HK-2 (cell line): ENCODE measurements at regions not wholly inside any gene's neighbourhood (a gene's known extent, or its start where the extent isn't known, plus 50 kb on each side); places are given as distances from the start of the nearest gene placed in this dataset.
A peak's percentile ranks its signal among the peaks of the same experiment; 100 is the strongest.
"Not testable (repeated sequence)": the region's sequence is repeated elsewhere in the genome, so short reads cannot be mapped to it uniquely, and the experiment has no call there.

Experiments
- DNase-seq: peaks from one replicate; pipeline ENCODE4 v3.0.0-alpha.2; 2018; ENCODE audit not compliant: unreplicated experiment

DNA sequence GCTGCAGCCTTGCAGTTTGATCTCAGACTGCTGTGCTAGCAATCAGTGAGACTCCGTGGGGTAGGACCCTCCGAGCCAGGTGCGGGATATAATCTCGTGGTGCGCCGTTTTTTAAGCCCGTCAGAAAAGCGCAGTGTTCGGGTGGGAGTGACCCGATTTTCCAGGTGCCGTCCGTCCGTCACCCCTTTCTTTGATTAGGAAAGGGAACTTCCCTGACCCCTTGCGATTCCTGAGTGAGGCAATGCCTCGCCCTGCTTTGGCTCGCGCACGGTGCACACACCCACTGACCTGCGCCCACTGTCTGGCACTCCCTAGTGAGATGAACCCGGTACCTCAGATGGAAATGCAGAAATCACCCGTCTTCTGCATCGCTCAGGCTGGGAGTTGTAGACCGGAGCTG, 203.2 kb downstream of the SNCAIP start:
- DNase-seq: not testable (repeated sequence)

DNA sequence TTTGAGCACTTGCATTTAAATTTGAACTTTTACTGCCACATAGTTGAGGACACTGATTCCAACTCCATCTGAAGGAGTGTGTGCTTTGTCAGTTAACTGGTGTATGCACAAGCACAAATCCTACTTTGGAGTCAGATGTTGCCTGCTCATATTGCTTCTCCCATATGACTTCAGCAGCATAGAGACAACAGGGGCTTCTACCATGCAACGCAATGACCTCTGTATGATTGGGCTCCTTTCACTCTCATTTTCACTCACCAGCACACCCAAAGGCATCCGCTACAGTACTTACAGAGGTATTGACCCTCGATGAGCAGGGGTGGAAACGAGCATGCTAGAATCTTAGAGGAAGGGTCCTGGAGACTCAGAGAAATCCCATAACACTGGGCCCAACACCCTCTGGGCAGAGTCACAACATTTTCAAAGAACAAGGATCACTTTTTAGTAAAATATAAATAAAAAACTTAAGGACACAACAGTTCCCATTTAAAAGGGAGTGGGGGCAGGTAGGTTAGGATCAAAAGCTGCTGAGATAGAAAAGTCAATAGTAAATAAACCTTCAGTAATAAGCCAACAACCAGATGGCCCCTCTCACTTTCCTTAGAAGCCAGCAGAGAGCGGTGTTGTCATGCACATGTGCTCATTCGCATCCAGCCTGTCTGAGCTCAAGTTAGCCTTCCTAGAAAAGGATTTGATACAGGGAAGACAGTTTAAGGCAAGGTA, 203.8 kb downstream of the SNCAIP start:
- peak; percentile 18 for DNase-seq

DNA sequence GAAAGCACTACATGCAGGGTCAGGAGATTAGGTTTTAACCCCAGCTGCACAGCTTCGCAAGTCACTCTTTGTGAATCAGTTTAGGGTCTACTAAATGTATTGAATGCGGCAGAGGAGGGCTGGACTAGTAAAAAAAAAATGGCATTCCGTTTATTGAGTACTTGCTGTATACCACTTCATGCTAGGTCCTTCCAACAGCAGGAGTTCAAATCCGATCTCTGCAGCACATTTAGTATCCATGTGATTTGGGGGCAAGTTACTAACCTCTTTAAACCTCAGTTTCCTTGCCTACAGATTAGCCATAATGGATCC, 204.4 kb downstream of the SNCAIP start:
- no peak for DNase-seq

DNA sequence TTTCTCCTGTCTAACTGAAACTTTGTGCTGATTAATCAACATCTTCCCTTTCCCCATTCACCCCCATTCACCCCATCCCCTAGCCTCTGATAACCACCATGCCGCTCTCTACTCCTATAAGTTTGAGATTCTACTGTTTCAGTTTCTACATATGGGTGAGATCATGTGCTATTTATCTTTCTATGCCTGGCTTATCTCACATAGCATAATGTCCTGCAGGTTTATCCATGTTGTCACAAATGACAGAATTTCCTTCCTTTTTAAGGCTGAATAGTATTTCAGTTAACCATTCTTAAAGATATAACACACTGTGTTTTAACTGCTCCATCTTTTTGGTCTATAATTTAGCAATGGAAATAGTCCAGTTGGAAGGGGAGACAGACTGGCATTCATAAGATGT, 205.1 kb downstream of the SNCAIP start:
- DNase-seq: no peak

DNA sequence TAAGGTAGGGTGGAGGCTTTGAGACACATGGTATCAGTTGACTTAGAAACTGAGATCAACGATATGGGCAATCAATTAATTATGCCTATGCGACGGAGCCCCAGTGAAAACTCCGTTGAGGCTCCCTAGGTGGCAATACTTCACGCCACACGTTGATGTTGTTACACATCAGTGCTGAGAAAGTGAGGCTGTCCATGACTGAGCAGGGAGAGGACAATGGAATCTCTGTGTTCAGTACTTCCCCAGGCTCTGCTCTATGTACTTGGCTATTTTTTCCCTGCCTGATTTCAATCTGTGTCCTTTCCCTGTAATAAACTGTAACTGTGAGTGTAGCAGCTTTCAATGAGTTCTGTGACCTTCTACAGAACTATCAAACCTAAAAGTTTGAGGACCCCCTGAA, 211.7 kb downstream of the SNCAIP start:
- DNase-seq: no peak

DNA sequence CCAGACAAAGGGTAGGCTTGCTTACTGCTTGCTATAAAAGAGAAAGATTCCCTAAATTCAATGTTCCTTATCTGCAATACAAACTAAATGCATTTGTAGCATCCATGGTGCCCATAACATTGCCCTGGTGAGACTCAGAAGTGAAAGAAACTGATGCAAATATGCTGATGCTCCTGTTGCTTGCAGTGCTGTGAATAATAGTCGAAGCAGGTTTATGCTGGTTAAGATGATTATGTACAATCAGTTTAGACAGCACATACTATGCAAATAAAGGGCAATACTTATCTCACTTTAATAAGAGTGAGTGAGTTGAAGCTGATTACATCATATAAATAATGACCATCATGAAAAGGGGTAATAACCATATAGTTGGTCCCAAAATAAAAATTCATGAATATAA, 215.5 kb downstream of the SNCAIP start:
- DNase-seq: no peak

DNA sequence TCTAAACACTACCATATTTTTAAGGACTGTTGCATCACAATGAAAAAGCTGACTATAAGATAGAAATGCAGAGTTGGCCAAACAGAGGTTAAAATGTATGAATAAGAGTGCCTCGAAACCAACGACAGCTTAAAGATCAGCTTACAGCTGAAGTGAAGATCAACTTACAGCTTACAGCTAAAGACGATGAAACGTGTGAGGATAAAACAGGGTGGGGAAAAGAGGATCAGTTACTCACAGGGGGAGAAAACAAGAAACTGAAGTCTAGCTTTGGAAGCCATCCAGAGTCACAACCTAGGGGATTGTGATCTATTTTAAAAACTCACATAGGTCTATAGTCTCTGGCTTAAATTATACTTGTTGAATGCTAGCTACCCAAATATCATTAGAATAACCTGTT, 220.0 kb downstream of the SNCAIP start:
- no peak for DNase-seq

DNA sequence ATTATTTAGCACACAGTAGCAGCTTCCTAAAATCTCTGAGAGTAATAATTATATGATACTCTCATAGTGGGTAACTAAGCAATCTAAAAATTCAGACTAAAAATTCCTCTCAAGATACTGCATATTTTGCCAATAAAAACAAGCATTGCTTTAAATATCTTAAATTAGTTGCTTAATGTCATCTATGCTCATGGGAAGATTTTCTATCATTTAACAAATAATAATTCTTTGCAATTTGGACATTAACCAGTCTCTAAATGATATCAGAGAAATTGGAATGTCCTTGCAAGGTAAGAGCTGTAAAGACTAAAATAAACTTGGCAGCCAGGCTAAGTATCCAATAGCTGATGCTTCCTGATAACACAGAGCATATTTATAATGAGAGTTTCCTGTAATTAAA, 221.8 kb downstream of the SNCAIP start:
- DNase-seq: no peak

DNA sequence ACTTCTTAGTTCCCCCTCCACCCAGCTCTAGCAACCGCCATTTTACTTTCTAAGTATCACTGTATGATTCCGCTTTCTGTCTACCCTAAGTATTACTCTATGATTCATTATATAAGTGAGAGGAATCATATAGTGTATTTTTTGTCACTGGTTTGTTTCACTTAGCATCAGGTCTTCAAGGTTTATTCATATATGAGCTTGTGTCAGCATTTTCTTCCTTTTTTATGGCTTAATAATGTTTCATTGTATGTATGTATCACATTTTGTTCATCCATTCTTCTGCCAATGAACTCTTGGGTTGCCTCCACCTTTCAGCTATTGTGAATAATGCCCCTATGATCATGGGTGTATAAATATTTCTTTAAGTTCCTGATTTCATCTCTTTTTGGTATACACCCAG, 222.8 kb downstream of the SNCAIP start:
- DNase-seq: no peak

DNA sequence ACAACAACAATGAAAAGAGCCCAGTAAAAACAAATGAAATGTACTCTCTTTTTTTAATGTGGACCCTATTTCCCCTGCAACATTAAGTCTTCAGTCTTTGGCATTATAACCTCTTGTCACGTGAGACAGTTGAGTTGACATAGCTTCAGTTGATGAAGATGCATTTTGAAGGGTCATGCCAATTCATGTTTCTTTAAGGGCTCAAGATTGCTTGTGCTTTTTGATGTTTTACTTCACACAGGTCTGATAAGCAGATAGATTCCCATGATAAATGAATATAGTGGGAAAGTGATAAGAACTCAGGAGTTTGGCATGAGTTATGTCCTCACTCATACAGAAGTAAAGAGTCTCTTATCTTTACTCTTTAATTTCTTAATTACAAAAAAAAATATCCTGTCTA, 229.4 kb downstream of the SNCAIP start:
- DNase-seq: no peak

DNA sequence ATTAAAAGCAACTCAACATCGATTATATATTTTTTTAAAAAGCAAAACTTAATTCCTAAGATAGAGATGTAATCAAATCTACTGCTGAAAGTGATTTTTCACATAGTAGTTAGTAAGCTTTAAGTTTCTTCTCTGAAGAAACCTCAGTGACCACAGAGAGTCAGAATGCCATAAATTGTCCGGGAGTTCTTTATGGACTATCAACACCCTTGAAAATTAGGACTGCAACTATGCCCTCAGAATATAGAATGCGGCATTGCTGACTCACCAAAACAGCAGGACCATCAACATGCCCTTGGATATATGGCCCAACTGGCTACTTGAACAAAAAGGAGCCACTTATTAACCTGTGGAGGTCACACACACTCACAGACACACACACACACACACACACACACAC, 228.9 kb upstream of the SNX2 start:
- DNase-seq: no peak

DNA sequence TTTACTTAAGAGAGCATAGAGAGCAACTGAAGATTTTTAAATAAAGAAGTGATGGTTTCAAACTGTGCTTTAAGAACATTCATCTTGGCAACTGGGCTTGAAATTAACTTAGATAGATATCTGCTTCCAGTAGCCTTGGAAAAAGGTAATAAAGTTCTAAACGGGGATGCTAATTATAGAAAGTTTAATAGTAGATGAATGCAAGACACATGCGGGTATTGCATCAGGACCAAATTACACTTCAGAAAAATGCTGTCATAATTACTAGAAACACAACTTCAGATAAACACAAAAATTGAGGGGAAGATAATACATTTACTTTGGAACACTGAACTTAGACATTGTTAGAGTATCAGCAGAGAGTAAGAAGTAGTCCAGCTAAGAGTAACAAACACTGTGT, 227.7 kb upstream of the SNX2 start:
- no peak for DNase-seq

DNA sequence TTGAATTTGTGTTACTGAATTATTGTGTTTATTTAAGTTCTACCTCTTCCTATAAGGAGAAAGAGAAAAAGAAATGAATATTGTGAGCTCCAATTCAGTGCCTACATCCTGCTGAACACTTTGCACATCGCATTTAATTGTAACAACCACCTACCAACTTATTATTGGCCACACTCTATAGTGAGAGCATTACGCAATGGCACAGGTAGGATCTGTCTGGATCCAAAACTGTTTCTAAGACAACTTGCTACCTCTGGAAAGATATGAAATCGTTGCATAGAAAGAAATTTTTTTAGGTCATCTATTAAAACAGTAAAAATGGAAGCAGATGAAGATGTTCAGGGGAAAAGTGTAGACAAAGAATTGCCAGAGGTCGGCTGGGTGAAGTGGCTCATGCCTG, 227.2 kb upstream of the SNX2 start:
- DNase-seq: no peak

DNA sequence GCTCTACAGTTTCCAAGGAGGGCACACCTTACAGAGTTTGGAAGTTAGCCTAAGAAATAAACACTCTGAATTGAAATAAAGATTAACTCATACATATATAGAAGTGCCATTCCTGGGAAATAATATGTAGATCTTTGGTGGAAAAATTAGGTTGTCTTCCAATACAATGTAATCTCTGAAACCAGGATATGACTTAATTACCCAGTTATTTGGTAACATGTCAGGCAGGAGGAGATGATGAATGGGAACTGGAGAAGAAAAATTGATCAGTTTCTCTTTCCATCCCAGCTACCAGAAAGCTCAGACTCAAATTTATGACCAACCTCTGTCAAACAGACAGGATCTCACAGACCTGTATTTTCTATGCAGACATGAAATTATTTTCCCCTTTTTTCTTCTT, 215.2 kb upstream of the SNX2 start:
- no peak for DNase-seq

DNA sequence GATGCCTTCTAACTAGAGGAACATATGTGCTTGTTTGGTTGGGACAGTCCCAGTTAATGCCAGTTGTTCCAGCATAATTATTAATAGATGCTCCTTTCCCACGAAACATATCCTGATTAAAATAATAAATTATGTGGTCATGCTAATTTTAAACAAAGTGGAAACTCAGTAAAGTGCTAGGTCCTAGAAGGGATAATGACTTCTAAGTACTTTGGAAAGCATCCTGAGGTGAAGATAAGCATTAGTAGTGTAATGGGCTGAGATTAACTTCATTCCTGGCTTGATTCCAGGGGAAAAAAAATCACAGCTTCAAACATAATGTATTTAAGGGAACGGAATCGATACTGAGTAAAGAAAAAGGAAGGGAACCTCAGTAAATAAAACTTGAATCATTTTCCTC, 213.7 kb upstream of the SNX2 start:
- no peak for DNase-seq

DNA sequence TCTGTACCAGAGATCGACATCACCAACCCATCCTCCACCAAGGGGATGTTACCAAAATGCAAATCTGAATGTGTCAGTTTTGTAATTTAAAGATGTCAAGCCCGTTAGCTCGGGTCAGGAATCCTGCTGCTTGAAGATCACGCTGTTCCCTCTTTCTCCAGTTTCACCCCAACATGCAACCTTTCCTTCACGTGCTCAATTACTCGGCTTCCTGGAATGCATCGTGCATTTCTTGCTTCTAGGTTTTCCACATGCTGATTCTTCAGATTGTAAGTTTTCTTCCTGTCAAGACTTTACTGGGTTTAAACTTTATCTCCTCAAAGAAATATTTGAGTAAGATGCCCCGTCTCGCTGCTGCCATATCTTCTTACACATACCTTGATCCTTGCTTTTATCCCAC, 209.5 kb upstream of the SNX2 start:
- DNase-seq: no peak

DNA sequence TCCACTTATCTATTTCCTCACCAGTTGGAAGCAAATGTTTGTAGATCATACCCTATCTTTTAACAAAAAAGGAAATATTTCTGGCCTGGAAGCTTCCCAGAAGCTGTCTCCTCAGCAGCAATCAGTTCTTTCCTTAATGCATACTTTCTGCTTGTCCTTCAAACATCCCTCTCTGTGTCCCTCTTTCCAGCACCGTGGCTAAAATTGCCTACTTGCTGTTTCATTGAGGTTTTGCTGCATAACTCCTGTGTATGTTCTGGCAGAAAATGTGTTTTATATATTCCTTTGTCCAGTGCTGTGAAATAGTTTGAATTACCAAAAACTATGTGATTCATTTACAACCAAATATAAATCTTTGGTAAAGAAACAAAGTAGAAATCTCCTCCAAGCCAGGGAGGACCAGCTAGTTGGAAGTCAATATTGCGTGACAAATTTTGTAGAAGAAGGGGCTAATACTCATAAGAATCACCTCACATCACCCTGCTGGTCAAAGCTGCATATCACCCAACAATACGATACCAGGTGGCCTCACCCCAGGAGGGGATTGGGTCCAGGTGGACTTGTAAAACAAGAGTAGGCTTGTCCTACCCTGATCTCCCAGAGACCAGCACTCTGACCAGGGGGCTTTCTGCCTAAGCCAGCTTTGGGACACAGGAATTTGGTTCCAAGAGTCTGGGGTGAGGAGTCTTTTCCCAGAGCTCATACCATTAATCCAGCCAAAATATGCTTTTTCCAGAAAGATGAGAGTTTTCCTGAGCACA, 198.4 kb upstream of the SNX2 start:
- no peak for DNase-seq

DNA sequence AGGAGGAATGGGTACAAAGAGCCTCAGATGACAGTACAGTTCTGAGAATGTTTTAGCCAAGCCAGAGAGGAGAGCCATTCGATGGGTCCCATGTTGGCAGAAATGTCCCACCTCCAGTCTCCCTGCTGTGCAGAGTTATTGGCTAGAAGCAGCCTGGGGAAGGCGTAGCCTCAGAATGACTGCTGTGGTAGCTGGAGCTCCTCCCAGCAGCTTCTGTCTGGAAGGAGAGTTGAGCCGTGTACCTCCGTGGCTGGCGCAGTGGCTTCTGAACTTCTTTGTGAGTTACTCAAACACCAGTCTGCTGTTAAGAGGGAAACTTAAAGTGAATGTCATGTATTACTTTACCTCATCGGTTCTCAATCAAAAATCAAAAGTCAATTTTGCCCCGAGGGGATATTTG, 193.3 kb upstream of the SNX2 start:
- DNase-seq: no peak

DNA sequence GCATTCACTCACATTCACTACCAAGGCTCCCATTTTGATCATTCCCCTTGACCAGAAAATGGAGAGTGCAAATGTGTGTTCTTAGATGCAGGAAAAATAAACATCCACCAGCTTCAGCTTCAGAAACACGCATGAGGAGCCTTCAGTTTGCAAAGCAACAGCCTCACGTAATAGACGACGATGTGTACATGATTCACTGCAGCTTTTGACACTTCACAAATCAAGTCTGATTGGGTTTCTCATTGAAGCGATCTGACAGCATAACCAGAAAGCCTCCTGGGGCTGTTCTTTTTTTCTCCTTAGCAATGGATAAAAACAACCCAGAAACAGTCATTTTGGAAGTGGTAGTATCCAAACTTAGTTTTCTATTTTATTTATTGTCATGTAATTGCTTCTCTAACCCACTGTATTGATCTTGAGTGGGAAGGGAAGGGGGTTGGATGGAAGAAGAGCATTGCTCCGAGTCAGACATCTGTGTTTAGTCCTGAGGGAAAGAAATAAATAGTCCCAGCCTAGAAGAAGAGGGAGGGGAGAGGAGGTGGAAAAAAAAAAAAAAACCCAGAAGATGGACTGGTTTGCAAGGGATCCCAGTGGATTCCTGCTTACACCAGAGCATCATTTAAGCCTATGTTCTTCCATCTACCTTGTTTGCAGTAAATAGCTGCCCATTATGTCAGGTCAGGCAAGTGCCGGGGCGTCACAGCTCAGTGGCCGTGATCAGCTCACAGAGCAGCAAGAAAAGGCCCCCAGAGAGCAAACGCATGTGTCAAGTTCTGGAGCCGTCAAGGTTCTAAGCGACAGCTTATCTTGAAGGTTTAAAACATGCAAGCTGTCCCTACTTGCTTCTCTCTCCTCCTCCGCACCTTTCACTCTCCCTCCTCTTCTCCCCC, 190.2 kb upstream of the SNX2 start:
- no peak for DNase-seq

DNA sequence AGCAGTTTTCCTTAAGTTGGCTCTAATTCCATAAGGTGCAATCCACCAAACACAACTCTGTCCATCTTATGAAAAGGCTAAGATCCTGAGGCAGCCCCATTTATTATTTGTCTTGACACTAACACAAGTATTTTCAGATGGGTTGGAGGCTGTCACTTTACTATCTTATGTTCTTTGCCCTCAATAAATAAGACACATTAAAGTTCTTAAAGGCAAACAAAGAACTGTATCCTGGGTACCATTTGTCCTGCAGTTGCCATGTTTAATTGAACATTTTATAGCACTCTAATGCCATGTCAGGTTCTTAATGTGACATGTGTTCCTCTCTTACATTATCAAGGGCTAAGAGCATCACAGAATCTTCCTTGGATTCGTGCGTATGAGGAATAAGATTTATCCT, 189.5 kb upstream of the SNX2 start:
- no peak for DNase-seq

DNA sequence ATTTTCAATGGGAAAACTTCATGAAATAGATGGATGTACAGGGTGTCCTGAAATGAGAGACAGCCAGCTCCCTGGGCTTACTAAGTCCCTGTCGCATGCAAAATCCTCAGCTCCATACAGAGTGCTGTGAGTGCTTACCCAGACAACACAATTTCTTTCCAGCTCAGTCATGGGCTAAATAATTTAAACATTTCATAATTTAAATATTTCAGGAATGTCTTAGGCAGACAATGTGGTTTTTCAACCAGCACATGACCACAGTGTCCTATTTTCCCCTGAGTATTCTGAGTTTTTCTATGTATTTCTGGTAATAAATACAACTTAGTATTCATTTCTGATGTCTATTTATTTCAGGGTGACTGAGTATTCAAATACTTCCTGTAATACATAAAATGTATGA, 188.5 kb upstream of the SNX2 start:
- no peak for DNase-seq

DNA sequence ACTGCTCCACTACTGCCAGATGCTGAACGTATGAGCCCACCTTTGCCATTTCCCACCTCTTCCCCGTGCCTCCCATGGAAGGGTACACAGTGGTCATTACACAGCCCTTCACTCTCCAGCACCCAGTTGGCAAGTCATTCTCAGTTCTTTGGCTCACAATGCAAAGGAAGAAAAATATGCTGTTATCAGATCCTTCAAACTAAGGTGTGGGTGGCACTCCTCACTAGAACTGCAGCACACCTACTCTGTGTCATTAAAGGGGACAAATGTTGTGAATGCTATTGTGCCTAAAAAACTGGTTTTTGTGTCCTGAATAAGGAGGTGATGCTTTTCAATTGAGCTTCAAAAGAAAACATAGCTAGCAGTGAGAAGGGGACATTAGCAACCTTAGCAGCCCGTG, 183.1 kb upstream of the SNX2 start:
- DNase-seq: no peak

DNA sequence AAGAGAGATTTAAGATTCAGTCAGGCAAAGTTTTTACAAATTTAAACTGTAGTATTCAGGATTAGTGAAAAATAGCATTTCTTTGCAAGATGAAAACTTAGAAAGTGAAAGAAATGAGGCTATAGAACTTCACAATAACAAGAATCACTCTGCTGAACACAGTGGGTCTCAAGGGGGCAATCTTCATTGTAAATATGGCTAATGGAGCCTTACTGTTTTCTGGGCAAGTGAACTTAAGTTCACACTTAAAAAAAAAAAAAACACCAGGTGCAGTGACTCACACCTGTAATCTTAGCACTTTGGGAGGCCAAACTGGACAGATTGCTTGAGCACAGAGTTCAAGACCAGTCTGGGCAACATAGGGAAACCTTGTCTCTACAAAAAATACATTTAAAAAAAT, 175.9 kb upstream of the SNX2 start:
- no peak for DNase-seq
